ENCODE measurements at regions not wholly inside any gene's neighbourhood (a gene's known extent, or its start where the extent isn't known, plus 50 kb on each side); places are given as distances from the start of the nearest gene placed in this dataset.

DNA sequence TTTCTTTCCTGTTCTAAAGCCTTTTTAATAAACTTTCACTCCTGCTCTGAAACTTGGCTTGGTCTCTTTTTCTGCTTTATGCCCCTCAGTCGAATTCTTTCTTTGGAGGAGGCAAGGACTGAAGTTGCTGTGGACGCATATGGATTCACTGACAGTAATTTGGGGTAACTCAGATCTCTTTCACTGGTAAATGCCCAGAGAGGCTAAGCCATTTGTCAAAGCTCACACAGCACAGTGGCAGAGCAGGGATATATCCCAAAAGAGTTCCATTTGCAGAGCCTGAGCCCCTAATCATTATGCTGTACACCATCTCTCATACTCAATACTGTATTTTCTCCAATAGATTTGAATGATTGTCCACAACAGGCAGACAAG lies 72.3 kb upstream of the GALNT15 start:
- TF ChIP-seq ZFX (IDR thresholded peaks at IDR 0.05; ENCODE audit: borderline replicate concordance): no peak
- TF ChIP-seq, protein P1, sequence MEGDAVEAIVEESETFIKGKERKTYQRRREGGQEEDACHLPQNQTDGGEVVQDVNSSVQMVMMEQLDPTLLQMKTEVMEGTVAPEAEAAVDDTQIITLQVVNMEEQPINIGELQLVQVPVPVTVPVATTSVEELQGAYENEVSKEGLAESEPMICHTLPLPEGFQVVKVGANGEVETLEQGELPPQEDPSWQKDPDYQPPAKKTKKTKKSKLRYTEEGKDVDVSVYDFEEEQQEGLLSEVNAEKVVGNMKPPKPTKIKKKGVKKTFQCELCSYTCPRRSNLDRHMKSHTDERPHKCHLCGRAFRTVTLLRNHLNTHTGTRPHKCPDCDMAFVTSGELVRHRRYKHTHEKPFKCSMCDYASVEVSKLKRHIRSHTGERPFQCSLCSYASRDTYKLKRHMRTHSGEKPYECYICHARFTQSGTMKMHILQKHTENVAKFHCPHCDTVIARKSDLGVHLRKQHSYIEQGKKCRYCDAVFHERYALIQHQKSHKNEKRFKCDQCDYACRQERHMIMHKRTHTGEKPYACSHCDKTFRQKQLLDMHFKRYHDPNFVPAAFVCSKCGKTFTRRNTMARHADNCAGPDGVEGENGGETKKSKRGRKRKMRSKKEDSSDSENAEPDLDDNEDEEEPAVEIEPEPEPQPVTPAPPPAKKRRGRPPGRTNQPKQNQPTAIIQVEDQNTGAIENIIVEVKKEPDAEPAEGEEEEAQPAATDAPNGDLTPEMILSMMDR (IDR thresholded peaks at IDR 0.05): no peak
- no peak overlapping the region for H3K27ac ChIP-seq

DNA sequence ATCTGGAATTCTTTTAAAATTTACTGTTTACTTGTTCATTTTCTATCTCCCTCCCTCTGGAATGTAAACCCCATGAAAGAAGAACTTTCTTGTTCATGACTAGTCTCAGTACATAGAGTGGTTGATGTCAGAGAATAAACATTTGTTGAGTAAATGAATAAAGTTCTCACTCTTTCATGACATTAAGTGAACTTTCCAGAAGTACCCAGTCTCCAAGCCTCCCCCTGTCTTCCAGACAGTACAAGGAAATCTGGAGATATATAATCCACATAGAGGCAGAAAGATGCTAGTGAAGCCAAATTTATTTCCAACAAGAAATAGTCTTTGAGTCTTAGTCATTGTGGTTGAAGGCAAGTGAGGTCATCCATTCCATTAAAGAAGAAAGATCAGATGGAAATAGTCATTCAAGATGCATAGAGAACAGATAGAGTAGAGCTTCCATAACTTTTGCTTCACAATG lies 71.5 kb upstream of the GALNT15 start:
- H3K27ac ChIP-seq: no peak overlapping the region
- no peak for TF ChIP-seq ZFX (IDR thresholded peaks at IDR 0.05; ENCODE audit: borderline replicate concordance)
- TF ChIP-seq, protein P1 (IDR thresholded peaks at IDR 0.05): no peak

DNA sequence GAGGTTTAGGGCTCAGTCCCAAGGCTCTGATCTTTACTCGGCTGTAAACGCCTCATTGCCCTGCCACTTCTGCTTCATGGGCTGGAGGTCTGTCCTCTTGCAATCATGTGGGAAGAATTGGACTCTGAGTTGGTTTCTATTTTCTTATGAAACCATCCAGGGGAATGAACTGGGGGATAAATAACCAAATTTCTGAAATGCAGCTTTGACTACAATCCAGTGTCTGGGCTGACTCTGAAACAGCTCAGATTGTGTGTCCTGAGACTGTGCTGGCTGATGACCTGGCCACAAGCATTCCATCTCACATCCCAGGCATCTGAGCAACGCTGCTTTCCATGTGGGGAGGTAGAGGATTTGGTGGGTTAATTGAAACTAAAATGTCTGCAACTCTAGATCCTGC lies 71.0 kb upstream of the GALNT15 start:
- TF ChIP-seq ZFX (IDR thresholded peaks at IDR 0.05; ENCODE audit: borderline replicate concordance): no peak
- TF ChIP-seq, protein P1 (IDR thresholded peaks at IDR 0.05): no peak

DNA sequence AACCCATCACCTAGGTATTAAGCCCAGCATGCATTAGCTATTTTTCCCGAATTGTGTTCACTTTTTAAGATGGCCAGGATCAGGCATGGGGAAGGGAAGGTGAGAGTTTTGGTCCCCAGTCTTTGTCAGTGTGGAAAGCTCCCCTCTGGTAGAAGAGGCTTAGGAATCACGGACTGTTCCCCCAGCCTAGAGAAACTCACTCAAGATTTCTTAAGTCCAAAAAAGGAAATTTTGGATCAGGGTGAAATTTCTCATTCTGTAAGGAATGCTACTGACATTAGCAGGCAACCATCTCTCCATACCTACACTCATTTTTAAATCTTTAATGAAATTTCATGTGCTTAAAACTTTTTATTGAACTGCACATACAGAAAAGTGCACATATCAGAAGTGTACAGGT lies 70.3 kb upstream of the GALNT15 start:
- TF ChIP-seq, protein P1 (IDR thresholded peaks at IDR 0.05): no peak
- no peak for TF ChIP-seq ZFX (IDR thresholded peaks at IDR 0.05; ENCODE audit: borderline replicate concordance)
- H3K27ac ChIP-seq: no peak overlapping the region

More for the DNA sequence above, 71.0 kb upstream of the GALNT15 start:
- H3K27ac ChIP-seq: no peak overlapping the region

DNA sequence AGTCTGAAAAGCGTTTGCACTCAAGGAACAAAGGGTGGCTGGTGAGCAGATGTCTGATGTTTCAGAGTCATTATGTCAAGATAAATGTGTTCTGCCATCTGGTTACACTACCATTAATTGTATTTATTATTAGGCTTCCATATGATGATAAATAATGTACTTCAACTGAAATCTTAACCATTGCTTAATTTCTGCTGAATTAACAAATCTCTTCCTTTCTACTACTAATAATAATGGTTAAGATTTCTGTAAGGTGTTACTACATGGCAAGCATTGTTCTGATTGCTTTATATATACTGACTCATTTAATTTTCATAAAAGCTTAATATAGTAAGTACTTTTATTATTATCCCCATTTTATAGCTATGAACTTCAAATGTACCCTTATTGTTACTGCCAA lies 68.4 kb upstream of the GALNT15 start:
- no peak overlapping the region for H3K27ac ChIP-seq
- TF ChIP-seq, protein P1 (IDR thresholded peaks at IDR 0.05): no peak
- no peak for TF ChIP-seq ZFX (IDR thresholded peaks at IDR 0.05; ENCODE audit: borderline replicate concordance)

DNA sequence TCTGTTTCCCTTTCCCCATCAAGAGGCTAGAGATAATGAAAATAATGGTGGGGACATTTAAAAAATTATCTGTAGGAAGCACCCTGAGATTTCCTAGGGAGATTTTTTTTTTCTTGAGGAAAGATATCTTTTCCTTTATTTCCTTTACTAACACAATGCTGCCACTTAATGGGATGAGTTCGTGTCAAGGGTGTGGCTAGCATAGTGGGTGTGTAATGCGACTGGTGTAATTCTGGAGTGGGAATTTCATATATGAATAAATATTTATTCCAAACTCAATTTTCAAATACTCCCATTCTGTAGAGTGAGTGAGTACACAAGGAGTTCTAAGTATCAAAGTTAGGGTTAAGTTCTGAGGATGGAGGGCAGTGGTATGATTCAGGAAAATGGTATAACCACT lies 66.1 kb upstream of the GALNT15 start:
- no peak overlapping the region for H3K27ac ChIP-seq
- no peak for TF ChIP-seq ZFX (IDR thresholded peaks at IDR 0.05; ENCODE audit: borderline replicate concordance)
- TF ChIP-seq, protein P1 (IDR thresholded peaks at IDR 0.05): no peak

DNA sequence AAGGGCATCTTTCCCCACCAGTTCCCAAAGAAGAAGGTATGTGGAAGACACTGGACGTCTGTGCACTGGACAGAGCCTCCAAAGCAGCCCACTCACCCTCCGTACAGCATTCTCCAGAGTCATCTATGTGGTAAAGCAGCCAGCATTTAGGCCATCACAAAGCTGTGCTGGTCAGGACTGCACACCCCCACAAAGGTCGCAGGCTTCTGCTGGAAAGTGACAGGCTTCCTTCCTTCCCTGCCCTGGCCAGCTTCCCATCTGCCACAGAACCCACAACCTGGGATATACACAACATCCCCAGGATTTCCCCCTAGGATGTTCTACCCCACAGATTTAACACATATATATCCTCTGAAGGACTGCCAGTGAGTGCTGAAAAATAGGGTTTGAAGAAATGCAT lies 64.6 kb upstream of the GALNT15 start:
- TF ChIP-seq, protein P1 (IDR thresholded peaks at IDR 0.05): no peak
- TF ChIP-seq ZFX (IDR thresholded peaks at IDR 0.05; ENCODE audit: borderline replicate concordance): no peak
- no peak overlapping the region for H3K27ac ChIP-seq

All from 22Rv1 (cell line).